ENCODE measurements at regions not wholly inside any gene's neighbourhood (a gene's known extent, or its start where the extent isn't known, plus 50 kb on each side); places are given as distances from the start of the nearest gene placed in this dataset.

- Mint-ChIP-seq H3K4me3 (no peak overlapping the region), H3K4me1 (no peaks in the 10 kb centered on the region), H3K27me3 (no peaks in the 10 kb centered on the region), H3K9me3 (peaks cover 0 to 15% (median 4%) of the 10 kb centered on the region in 8 donors), H3K27ac (no peak overlapping the region), H3K36me3 (no peaks in the 10 kb centered on the region)
- ChIA-PET POLR2A (ENCODE audit: partially characterized antibody) (no interaction called here), CTCF (ENCODE audit: partially characterized antibody) (no interaction called here)
- Histone ChIP-seq H3K4me3 (ENCODE audit: low read length in 2 of 2) (no peak overlapping the region), H3K4me1 (ENCODE audit: insufficient read depth, low read length) (no peaks in the 10 kb centered on the region), H3K27ac (ENCODE audit: low read depth, low read length) (no peak overlapping the region), H3K27me3 (ENCODE audit: insufficient read depth, low read length) (no peaks in the 10 kb centered on the region), H3K9me3 (ENCODE audit: control insufficient read depth in 1 of 2, low read length in 2 of 2) (no peaks in the 10 kb centered on the region), H3K36me3 (ENCODE audit: insufficient read depth, low read length) (no peaks in the 10 kb centered on the region)
- no peak for DNase-seq
- intact Hi-C loops (cut with micrococcal nuclease), result no loop called here
Observed at GRCh38 chr20:7589164-7589563, 351.1 kb downstream of the HAO1 start.

- H3K4me1 ChIP-seq (ENCODE audit: insufficient read depth, low read length), result no peaks in the 10 kb centered on the region
- Mint-ChIP-seq H3K36me3 (no peaks in the 10 kb centered on the region), H3K4me1 (no peaks in the 10 kb centered on the region), H3K4me3 (no peak overlapping the region), H3K9me3 (peaks cover 6 to 18% (median 12%) of the 10 kb centered on the region in 8 donors), H3K27me3 (no peaks in the 10 kb centered on the region), H3K27ac (no peak overlapping the region)
- no peak overlapping the region for H3K4me3 ChIP-seq (ENCODE audit: low read length in 2 of 2)
- ChIA-PET CTCF (ENCODE audit: partially characterized antibody) (no interaction called here), POLR2A (ENCODE audit: partially characterized antibody) (no interaction called here)
- H3K27ac ChIP-seq (ENCODE audit: low read depth, low read length), result no peak overlapping the region
- no peak for DNase-seq
- intact Hi-C loops (cut with micrococcal nuclease), result no loop called here
- H3K27me3 ChIP-seq (ENCODE audit: insufficient read depth, low read length), result no peaks in the 10 kb centered on the region
- no peaks in the 10 kb centered on the region for H3K36me3 ChIP-seq (ENCODE audit: insufficient read depth, low read length)
- H3K9me3 ChIP-seq (ENCODE audit: control insufficient read depth in 1 of 2, low read length in 2 of 2), result no peaks in the 10 kb centered on the region
Observed at GRCh38 chr20:7596541-7596940, 343.7 kb downstream of the HAO1 start.

- peaks cover 5 to 23% (median 11%) of the 10 kb centered on the region in 8 donors for H3K9me3 Mint-ChIP-seq
- no peak for DNase-seq
- no peaks in the 10 kb centered on the region for H3K4me1 ChIP-seq (ENCODE audit: insufficient read depth, low read length)
- no peaks in the 10 kb centered on the region for H3K36me3 ChIP-seq (ENCODE audit: insufficient read depth, low read length)
- intact Hi-C loops (cut with micrococcal nuclease), result no loop called here
- no peak overlapping the region for H3K27ac ChIP-seq (ENCODE audit: low read depth, low read length)
- H3K4me3 Mint-ChIP-seq, result no peak overlapping the region
- H3K4me3 ChIP-seq (ENCODE audit: low read length in 2 of 2), result no peak overlapping the region
- H3K9me3 ChIP-seq (ENCODE audit: control insufficient read depth in 1 of 2, low read length in 2 of 2), result no peaks in the 10 kb centered on the region
- ChIA-PET POLR2A (ENCODE audit: partially characterized antibody) (no interaction called here), CTCF (ENCODE audit: partially characterized antibody) (no interaction called here)
- H3K27me3 Mint-ChIP-seq, result no peaks in the 10 kb centered on the region
- H3K36me3 Mint-ChIP-seq, result no peaks in the 10 kb centered on the region
- H3K4me1 Mint-ChIP-seq, result no peaks in the 10 kb centered on the region
- no peaks in the 10 kb centered on the region for H3K27me3 ChIP-seq (ENCODE audit: insufficient read depth, low read length)
- no peak overlapping the region for H3K27ac Mint-ChIP-seq
Observed at GRCh38 chr20:7601431-7601830, 338.8 kb downstream of the HAO1 start.

GRCh38 chr20:7606941-7607340, 333.3 kb downstream of the HAO1 start:
- Mint-ChIP-seq H3K4me1 (no peaks in the 10 kb centered on the region), H3K4me3 (no peak overlapping the region), H3K9me3 (peaks cover 0 to 9% (median 5%) of the 10 kb centered on the region in 8 donors), H3K27me3 (no peaks in the 10 kb centered on the region), H3K36me3 (no peaks in the 10 kb centered on the region), H3K27ac (no peak overlapping the region)
- DNase-seq, result no peak
- H3K36me3 ChIP-seq (ENCODE audit: insufficient read depth, low read length), result no peaks in the 10 kb centered on the region
- no peaks in the 10 kb centered on the region for H3K4me1 ChIP-seq (ENCODE audit: insufficient read depth, low read length)
- no peak overlapping the region for H3K27ac ChIP-seq (ENCODE audit: low read depth, low read length)
- no peaks in the 10 kb centered on the region for H3K27me3 ChIP-seq (ENCODE audit: insufficient read depth, low read length)
- no peaks in the 10 kb centered on the region for H3K9me3 ChIP-seq (ENCODE audit: control insufficient read depth in 1 of 2, low read length in 2 of 2)
- intact Hi-C loops (cut with micrococcal nuclease), result no loop called here
- ChIA-PET CTCF (ENCODE audit: partially characterized antibody) (no interaction called here), POLR2A (ENCODE audit: partially characterized antibody) (no interaction called here)
- H3K4me3 ChIP-seq (ENCODE audit: low read length in 2 of 2), result no peak overlapping the region

- ChIA-PET CTCF (ENCODE audit: partially characterized antibody) (no interaction called here), POLR2A (ENCODE audit: partially characterized antibody) (no interaction called here)
- H3K9me3 ChIP-seq (ENCODE audit: control insufficient read depth in 1 of 2, low read length in 2 of 2), result no peaks in the 10 kb centered on the region
- DNase-seq, result no peak
- Mint-ChIP-seq H3K27me3 (no peaks in the 10 kb centered on the region), H3K4me1 (no peaks in the 10 kb centered on the region), H3K36me3 (no peaks in the 10 kb centered on the region), H3K27ac (no peak overlapping the region), H3K4me3 (no peak overlapping the region), H3K9me3 (peaks cover 0 to 9% (median 5%) of the 10 kb centered on the region in 8 donors)
- H3K36me3 ChIP-seq (ENCODE audit: insufficient read depth, low read length), result no peaks in the 10 kb centered on the region
- H3K27me3 ChIP-seq (ENCODE audit: insufficient read depth, low read length), result no peaks in the 10 kb centered on the region
- H3K4me1 ChIP-seq (ENCODE audit: insufficient read depth, low read length), result no peaks in the 10 kb centered on the region
- H3K4me3 ChIP-seq (ENCODE audit: low read length in 2 of 2), result no peak overlapping the region
- intact Hi-C loops (cut with micrococcal nuclease), result no loop called here
- no peak overlapping the region for H3K27ac ChIP-seq (ENCODE audit: low read depth, low read length)
Observed at GRCh38 chr20:7608250-7608649, 332.0 kb downstream of the HAO1 start.

GRCh38 chr20:7609251-7609650, 331.0 kb downstream of the HAO1 start:
- DNase-seq, result no peak
- no peak overlapping the region for H3K4me3 Mint-ChIP-seq
- H3K4me1 Mint-ChIP-seq, result no peaks in the 10 kb centered on the region
- no peak overlapping the region for H3K27ac Mint-ChIP-seq
- no peaks in the 10 kb centered on the region for H3K36me3 Mint-ChIP-seq
- Histone ChIP-seq H3K36me3 (ENCODE audit: insufficient read depth, low read length) (no peaks in the 10 kb centered on the region), H3K4me3 (ENCODE audit: low read length in 2 of 2) (no peak overlapping the region), H3K4me1 (ENCODE audit: insufficient read depth, low read length) (no peaks in the 10 kb centered on the region), H3K27ac (ENCODE audit: low read depth, low read length) (no peak overlapping the region), H3K27me3 (ENCODE audit: insufficient read depth, low read length) (no peaks in the 10 kb centered on the region), H3K9me3 (ENCODE audit: control insufficient read depth in 1 of 2, low read length in 2 of 2) (no peaks in the 10 kb centered on the region)
- intact Hi-C loops (cut with micrococcal nuclease), result no loop called here
- H3K27me3 Mint-ChIP-seq, result no peaks in the 10 kb centered on the region
- CTCF ChIA-PET (ENCODE audit: partially characterized antibody), result no interaction called here
- POLR2A ChIA-PET (ENCODE audit: partially characterized antibody), result no interaction called here
- H3K9me3 Mint-ChIP-seq, result peaks cover 0 to 9% (median 4%) of the 10 kb centered on the region in 8 donors

- intact Hi-C loops (cut with micrococcal nuclease), result no loop called here
- Mint-ChIP-seq H3K27ac (no peak overlapping the region), H3K4me1 (no peaks in the 10 kb centered on the region), H3K4me3 (no peak overlapping the region), H3K36me3 (no peaks in the 10 kb centered on the region), H3K27me3 (no peaks in the 10 kb centered on the region), H3K9me3 (peaks cover 0 to 6% (median 4%) of the 10 kb centered on the region in 8 donors)
- ChIA-PET POLR2A (ENCODE audit: partially characterized antibody) (no interaction called here), CTCF (ENCODE audit: partially characterized antibody) (no interaction called here)
- no peak overlapping the region for H3K27ac ChIP-seq (ENCODE audit: low read depth, low read length)
- H3K27me3 ChIP-seq (ENCODE audit: insufficient read depth, low read length), result no peaks in the 10 kb centered on the region
- no peak overlapping the region for H3K4me3 ChIP-seq (ENCODE audit: low read length in 2 of 2)
- H3K36me3 ChIP-seq (ENCODE audit: insufficient read depth, low read length), result no peaks in the 10 kb centered on the region
- H3K4me1 ChIP-seq (ENCODE audit: insufficient read depth, low read length), result no peaks in the 10 kb centered on the region
- no peaks in the 10 kb centered on the region for H3K9me3 ChIP-seq (ENCODE audit: control insufficient read depth in 1 of 2, low read length in 2 of 2)
- DNase-seq, result no peak
Observed at GRCh38 chr20:7610681-7611080, 329.6 kb downstream of the HAO1 start.

GRCh38 chr20:7617797-7618196, 322.5 kb downstream of the HAO1 start:
- Mint-ChIP-seq H3K27me3 (no peaks in the 10 kb centered on the region), H3K4me1 (no peaks in the 10 kb centered on the region), H3K4me3 (no peak overlapping the region), H3K27ac (no peak overlapping the region), H3K36me3 (no peaks in the 10 kb centered on the region), H3K9me3 (peaks cover 0 to 14% (median 4%) of the 10 kb centered on the region in 8 donors)
- CTCF ChIA-PET (ENCODE audit: partially characterized antibody), result no interaction called here
- Histone ChIP-seq H3K4me1 (ENCODE audit: insufficient read depth, low read length) (no peaks in the 10 kb centered on the region), H3K4me3 (ENCODE audit: low read length in 2 of 2) (no peak overlapping the region), H3K27me3 (ENCODE audit: insufficient read depth, low read length) (no peaks in the 10 kb centered on the region), H3K36me3 (ENCODE audit: insufficient read depth, low read length) (no peaks in the 10 kb centered on the region), H3K9me3 (ENCODE audit: control insufficient read depth in 1 of 2, low read length in 2 of 2) (peaks cover 0 to 2% of the 10 kb centered on the region in 2 donors), H3K27ac (ENCODE audit: low read depth, low read length) (no peak overlapping the region)
- intact Hi-C loops (cut with micrococcal nuclease), result no loop called here
- POLR2A ChIA-PET (ENCODE audit: partially characterized antibody), result no interaction called here
- no peak for DNase-seq
